ENCODE measurements at regions not wholly inside any gene's neighbourhood (a gene's known extent, or its start where the extent isn't known, plus 50 kb on each side); places are given as distances from the start of the nearest gene placed in this dataset.

GRCh38 chr18:7482342-7482741 is 84.8 kb upstream of the PTPRM start:
- TF ChIP-seq CTCF (IDR thresholded peaks at IDR 0.05) (no peak), POLR2A (IDR thresholded peaks at IDR 0.05) (no peak), EP300 (IDR thresholded peaks at IDR 0.05) (no peak)

All from sigmoid colon (tissue), 4 donors.